ENCODE measurements at regions not wholly inside any gene's neighbourhood (a gene's known extent, or its start where the extent isn't known, plus 50 kb on each side); places are given as distances from the start of the nearest gene placed in this dataset.

DNA sequence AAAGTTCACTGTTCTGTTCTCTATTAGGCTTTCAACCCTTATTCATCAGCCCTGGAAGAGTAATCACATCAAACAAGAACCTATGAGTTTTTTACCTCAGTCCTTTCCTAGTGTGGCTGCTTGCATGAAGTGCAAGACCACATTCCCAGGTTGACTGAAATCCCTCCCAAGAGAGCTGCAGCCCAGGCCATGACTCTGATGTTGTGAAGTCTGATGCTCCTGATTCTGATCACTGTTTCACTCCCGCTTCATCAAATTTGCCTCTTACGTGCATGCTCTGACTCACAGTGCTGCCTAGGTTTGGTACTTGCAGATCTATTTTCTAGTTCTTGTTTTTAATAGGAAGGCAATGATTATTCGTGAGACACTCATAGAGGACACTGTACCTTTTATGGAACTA, 58.2 kb upstream of the DSEL start:
- TF ChIP-seq TAF1 (IDR thresholded peaks at IDR 0.05; ENCODE audit: borderline replicate concordance, insufficient read depth, low read length) (no peak), POLR2AphosphoS5 (IDR thresholded peaks at IDR 0.05; ENCODE audit: low read depth, low read length) (no peak)
